Fibroblast of skin of right biceps (primary cell): ENCODE measurements at regions not wholly inside any gene's neighbourhood (a gene's known extent, or its start where the extent isn't known, plus 50 kb on each side); places are given as distances from the start of the nearest gene placed in this dataset.
"Not testable (repeated sequence)": the region's sequence is repeated elsewhere in the genome, so short reads cannot be mapped to it uniquely, and the experiment has no call there.

ENCODE experiments used
- DNase-seq: peaks from one replicate; pipeline ENCODE4 v3.0.0-alpha.2; 2013

DNA sequence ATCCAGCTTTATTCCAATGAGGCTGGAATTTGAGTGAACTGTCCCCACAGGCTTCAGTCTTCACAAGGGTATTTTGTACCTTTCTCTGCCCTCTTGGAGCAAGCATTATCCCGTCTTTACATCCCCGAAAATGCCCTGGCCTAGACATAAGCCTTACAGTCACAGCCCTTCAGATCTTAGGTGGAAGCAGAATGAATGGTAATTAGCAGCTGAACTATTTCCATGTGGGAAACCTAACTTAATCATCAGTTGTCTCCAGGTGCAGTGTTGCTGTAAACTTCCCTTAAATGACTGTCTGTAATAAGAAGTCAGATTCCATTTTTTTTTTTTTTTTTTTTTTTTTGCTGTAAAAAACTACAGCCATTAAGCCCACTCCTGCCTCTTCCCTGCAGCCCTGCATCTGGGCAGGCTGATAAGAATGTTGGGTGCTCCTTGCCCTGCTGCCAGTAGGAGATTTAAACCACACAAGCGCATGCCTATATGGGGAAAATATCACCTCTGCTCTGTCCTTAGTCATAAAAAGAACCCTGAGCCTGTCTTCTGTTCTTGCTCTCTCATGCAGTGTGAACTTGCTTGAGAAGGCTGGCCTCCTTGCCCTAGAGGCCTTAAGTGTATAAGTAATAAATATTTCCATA, 426.8 kb upstream of the SLITRK5 start:
- no peak for DNase-seq

DNA sequence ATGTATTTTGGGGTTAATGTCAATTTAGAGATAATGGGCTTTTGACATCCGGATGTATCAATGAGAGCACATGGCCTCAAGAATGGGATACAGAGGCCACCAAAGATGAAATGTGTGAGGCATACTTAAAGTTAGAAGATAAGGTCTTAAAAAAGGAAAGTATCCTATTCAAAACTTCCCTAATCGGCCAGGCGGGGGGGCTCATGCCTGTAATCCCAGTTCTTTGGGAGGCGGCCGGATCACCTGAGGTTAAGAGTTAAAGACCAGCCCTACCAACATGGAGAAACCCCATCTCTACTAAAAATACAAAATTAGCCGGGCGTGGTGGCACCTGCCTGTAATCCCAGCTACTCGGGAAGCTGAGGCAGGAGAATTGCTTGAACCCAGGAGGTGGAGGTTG, 421.3 kb upstream of the SLITRK5 start:
- not testable (repeated sequence) for DNase-seq

GRCh38 chr13:87255394-87255793, 415.8 kb upstream of the SLITRK5 start:
- no peak for DNase-seq

- no peak for DNase-seq
Observed at GRCh38 chr13:87259479-87260083, 411.6 kb upstream of the SLITRK5 start.

- peak; percentile 29 for DNase-seq
Observed at GRCh38 chr13:87274209-87274819, 396.9 kb upstream of the SLITRK5 start.

DNA sequence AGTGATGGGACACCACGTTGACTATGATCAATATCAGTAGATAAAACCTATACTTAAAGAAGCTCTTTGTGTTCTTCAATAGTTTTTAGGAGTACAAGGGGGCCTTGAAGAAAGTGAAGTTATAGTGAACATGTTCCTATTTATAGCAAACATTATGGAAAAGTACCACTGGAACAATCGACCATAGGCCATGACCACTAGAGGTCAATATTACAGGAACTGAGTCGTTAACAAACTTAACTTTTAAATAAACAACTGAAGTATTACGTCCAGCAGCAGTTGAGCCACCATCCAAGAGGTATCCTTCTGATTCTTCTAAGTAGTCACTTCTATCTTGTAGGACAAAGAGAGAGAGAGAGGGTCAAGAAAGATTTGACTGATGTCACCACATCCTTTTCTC, 391.0 kb upstream of the SLITRK5 start:
- no peak for DNase-seq

GRCh38 chr13:87287721-87288120, 383.4 kb upstream of the SLITRK5 start:
- DNase-seq, result no peak

DNA sequence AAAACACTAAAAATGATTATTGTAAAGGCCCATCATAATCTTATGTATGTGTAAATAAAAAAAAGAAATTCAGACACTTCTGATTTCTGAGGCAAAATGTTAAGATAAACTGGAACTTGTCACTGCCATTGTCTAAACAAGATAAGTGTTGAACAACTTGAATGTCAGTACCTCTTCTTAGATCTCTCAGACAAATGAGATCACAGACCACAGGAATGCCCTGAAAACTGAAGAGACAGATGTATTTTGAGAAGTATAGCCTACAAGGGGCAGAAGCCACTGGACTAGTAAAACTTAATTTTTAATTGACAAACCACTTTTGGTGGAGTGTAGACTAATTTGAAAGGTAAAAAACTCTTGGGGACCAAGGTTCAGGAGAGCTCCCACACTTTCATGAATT, 375.5 kb upstream of the SLITRK5 start:
- no peak for DNase-seq

GRCh38 chr13:87302034-87302433, 369.1 kb upstream of the SLITRK5 start:
- no peak for DNase-seq

DNA sequence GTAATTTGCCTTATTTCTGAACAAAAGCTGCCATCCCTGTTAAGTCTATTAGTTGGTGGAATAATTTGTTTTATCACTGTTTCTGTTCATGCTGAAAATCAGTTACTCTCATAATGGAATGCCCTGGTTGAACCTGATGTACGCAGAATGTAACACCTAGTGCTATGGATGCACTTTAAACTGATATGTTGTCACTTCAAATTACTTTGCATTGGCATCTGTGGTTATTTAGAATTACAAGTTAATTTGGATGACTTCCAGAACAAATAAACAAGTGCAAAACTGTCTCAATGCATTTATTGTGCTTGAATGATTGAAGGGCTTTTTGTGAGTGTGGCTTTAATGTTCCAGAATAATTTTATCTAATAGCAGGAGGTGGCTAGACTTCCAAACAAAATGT, 368.2 kb upstream of the SLITRK5 start:
- no peak for DNase-seq

DNA sequence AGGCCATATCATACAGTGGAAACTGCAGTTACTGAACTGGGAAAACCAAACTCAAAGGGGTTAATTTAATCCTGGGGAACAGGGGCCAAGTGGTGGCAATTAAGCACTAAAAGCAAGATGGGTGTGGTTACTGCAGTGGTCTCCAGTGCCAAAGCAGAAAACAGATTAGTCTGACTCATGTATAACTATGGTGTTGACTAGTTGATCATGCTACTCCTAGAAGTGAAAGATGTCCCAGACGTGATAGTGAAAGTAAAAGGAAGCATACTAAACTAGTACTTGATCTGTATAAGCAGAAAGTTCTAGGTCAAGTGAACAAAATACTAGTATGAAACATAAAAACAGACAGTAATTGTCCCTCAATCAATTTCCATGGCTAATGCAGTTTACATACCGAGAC, 360.0 kb upstream of the SLITRK5 start:
- no peak for DNase-seq

DNA sequence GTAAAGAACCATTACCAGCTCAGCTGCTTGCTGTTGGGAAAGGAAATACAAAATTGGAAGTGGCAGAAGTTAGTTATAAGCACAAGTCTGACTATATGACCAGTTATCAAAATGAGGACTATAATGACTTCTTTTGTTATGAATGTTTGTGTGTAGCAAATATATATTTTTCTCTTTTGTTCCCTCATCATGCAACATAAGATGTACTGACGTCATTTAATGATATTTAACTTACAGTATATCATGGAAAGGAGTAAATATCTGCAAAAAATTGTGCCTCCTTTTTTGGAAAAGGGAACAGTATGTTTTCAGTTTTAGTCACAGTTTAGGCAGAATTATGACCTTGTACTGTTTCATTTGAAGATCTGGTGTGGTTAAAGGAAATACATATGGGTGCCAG, 356.3 kb upstream of the SLITRK5 start:
- no peak for DNase-seq

GRCh38 chr13:87322386-87322785, 348.8 kb upstream of the SLITRK5 start:
- no peak for DNase-seq

DNA sequence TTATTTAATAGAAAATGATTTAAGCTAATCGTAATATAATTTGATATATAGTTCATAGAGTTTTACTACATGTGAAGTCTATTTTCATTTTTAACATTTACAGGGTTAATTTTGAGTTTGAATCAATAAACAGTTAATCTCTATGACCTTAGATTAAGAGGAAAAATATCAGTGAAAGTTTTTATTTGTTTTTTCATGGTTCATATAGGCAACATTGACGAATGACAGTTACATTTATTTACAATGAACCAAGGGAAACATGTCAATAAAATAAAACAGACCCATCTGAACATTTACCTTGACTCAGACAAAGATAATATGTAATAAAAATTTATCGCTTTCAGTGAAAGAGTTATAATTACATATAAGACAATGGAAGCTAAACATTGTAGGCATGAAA, 346.6 kb upstream of the SLITRK5 start:
- no peak for DNase-seq

DNA sequence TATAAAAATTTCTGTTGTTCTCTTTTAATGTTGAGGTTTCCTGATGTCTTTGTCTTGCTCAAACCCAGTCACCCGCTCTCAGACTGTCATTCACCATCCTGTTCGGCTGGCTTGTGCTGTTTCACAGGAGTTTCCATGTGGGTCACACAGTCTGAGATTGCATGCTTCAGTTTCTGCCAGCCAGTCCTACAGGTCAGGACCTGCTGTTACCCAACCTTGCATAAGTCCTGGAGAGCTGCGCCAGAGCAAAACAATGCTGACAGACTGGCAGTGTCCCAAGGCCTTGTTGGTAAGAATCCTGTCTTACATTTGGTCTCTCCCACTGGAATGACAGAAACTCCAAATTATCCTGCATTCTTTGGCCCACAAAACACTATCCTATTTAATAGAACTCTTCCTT, 340.0 kb upstream of the SLITRK5 start:
- DNase-seq, result no peak

DNA sequence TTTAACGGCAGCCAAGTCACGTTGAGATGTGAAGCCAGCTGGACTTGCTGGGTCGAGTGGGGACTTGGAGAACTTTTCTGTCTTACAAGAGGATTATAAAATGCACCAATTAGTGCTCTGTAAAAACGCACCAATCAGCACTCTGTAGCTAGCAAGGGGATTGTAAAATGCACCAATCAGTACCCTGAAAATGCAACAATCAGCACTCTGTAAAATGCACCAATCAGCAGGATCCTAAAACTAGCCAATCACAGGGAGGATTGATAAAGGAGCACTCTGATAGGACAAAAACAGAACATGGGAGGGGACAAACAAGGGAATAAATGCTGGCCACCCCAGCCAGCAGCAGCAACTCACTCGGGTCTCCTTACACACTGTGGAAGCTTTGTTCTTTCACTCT, 337.6 kb upstream of the SLITRK5 start:
- no peak for DNase-seq

DNA sequence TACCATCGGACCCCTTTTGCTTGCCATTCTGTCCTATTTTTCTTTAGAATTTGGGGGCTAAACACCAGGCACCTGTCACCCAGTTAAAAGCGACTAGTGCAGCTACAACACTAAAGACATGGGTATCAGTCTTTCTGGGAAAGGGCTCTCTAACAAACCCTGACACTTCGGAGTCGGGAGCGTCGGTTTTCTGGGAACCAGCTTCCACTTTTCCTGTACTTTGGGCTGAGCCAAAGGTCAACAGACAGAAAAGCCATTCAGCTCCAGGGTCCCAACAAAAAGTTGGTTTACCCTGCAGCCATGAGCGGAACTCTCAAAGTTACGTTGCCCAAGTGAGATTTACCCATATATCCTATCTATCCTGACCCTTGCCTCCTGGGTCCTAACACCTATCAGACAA, 337.0 kb upstream of the SLITRK5 start:
- no peak for DNase-seq

- DNase-seq, result not testable (repeated sequence)
Observed at GRCh38 chr13:87336346-87336889, 334.8 kb upstream of the SLITRK5 start.

DNA sequence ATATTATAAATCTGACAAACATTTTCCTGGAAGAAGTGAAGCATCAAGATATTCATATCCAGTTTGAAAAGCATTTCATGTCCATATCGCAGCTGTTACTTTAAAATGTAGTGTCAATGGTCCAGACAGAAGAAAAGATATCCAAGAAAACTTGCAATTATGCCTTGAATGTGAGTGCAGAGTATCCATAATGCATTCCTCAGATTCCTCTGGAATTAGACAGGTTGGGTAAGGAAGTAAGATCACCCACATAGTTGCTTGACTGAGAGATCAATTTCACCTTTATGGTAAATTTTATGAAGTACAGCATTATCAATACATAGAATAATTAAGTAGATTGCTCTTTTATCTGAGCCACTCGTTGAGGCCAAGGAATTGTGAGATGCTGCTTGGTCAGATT, 327.0 kb upstream of the SLITRK5 start:
- DNase-seq, result no peak

DNA sequence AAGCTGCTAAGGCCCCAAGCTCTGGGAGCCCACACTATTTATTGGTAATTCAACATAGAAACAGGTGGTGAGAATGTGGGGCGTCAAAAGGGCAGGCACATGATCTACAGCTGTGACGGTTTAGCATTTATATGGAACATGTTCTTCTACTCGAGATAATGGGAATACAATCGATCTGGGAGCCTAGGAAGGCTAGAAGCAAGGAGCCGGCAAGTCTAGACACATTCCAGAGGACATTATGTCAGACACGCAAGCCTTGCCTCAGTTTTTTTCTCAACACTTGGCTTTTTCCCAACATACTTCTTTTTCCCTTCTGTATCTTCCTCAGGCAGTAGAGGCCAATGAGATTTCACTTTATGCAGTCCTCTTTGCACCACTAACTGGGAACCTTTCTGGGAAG, 315.7 kb upstream of the SLITRK5 start:
- no peak for DNase-seq

DNA sequence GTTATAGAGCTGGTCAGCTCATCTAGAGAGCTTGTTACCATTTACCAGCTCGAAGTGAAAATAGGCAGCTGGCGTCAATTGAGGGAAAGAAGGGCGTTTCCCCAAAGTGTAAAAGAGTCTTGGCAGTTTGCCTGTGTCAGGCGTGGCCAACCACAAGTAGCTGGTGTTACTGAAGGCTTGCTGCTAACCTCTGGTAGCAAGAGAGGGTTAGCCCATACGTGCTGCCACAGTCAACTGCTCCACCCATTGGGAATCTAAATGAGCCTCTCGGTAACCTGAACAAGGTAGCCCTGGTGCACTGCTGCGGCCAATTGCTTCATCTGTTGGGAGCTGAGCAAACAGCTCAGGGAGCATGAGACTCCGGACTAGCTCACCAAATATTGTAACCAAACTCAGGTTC, 314.9 kb upstream of the SLITRK5 start:
- no peak for DNase-seq

DNA sequence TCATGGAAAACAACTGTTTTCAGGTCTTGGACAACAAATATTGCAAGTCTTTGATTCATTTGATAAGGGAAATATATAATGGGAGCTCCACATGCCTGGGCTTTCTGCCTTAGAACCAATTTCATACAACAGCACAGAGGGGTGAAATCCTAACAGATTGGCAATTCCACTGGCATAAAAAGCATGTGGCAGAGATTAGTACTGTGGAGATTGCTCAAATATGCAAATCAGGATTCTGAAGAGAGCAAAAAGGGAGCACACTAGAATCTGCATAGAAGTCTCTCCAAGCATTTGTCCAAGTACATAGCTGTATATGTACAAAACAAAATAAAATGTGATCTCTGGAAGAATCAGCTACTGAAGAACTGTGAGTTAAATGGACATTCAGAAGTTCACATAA, 312.9 kb upstream of the SLITRK5 start:
- DNase-seq, result no peak

DNA sequence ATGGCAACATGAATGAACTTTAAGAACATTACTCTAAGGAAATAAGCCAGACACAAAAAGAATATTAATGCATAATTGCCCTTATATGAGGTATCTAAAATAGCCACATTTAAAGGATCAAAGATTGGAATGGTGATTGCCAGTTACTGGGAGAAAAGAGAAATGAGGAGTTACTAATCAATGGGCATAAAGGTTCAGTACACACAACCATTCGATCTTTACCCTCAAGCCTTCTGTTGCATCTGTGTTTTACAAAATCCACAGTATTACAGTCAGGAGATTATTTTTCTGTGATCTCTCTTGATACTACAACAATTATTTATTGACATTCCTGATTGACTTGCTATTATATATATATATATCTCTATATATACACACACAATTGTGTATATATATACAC, 310.0 kb upstream of the SLITRK5 start:
- no peak for DNase-seq

GRCh38 chr13:87368639-87369038, 302.5 kb upstream of the SLITRK5 start:
- DNase-seq, result no peak

DNA sequence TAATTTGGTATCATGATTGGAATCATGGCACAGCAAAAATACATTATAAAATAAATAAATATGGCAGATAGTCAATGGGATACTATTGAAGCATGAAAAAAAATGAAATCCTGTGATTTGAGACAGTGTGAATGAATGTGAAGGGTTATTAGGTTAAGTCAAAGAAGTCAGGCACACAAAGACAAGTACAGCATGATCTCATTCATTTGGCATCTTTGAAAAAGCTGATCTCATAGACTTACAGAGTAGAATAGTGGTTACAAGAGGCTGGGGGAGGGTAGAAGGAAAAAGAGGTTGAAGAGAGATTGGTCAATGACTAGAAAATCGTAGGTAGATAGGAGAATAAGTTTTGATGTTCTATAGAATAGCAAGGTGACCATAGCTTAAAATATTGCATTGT, 295.1 kb upstream of the SLITRK5 start:
- DNase-seq, result no peak
